CD4-positive, alpha-beta memory T cell (primary cell): ENCODE measurements at regions not wholly inside any gene's neighbourhood (a gene's known extent, or its start where the extent isn't known, plus 50 kb on each side); places are given as distances from the start of the nearest gene placed in this dataset.
A peak's percentile ranks its signal among the peaks of the same experiment; 100 is the strongest.

Experiments used
- CTCF ChIA-PET: fragments of 350-600 bp; sonication (Branson Sonifier 250); formaldehyde crosslinking; loops from one replicate; lab custom pipeline; 2021; ENCODE audit warnings: inconsistent platforms; ENCODE audit not compliant: partially characterized antibody; lab: Charles Lee
- POLR2A ChIA-PET: fragments of 350-600 bp; sonication (Branson Sonifier 250); formaldehyde crosslinking; loops from one replicate; lab custom pipeline; 2021; ENCODE audit not compliant: partially characterized antibody; lab: Charles Lee
- DNase-seq, 5 donors: peaks; one replicate each; pipeline versions ENCODE4 v3.0.0 to v3.0.0-alpha.2; 2020 to 2022; ENCODE audit warnings: mixed read lengths in 1 of 5
- H3K27ac ChIP-seq: one replicate; pipeline ENCODE4 v1.7.0; 2013; ENCODE audit warnings: low read depth, low read length
- H3K27me3 ChIP-seq: 2 replicates; pipeline ENCODE4 v1.7.0; 2013; ENCODE audit warnings: mild to moderate bottlenecking, low read length, moderate library complexity; ENCODE audit not compliant: insufficient read depth
- H3K36me3 ChIP-seq: 2 replicates; pipeline ENCODE4 v1.7.0; 2013; ENCODE audit warnings: mild to moderate bottlenecking, low read length, moderate library complexity; ENCODE audit not compliant: insufficient read depth
- H3K4me1 ChIP-seq: 2 replicates; pipeline ENCODE4 v1.7.0; 2013; ENCODE audit warnings: mild to moderate bottlenecking, low read length, moderate library complexity; ENCODE audit not compliant: insufficient read depth
- H3K4me3 ChIP-seq, 2 donors: one replicate each; pipeline ENCODE4 v1.7.0; 2013; ENCODE audit warnings: low read length in 2 of 2, mild to moderate bottlenecking in 1 of 2
- H3K9me3 ChIP-seq, 2 donors: one replicate each; pipeline ENCODE4 v1.7.0; 2013; ENCODE audit warnings: low read length in 2 of 2, control low read depth in 1 of 2; ENCODE audit not compliant: control insufficient read depth in 1 of 2
- H3K27ac Mint-ChIP-seq, 7 donors: one replicate each; pipeline ENCODE4 v1.8.0; 2020 to 2021; ENCODE audit warnings: mixed read lengths in 7 of 7, mild to moderate bottlenecking in 6 of 7, inconsistent platforms in 3 of 7, moderate library complexity in 3 of 7
- H3K27me3 Mint-ChIP-seq, 2 donors: one replicate each; pipeline ENCODE4 v1.8.0; 2020 to 2021; ENCODE audit warnings: mixed read lengths in 2 of 2
- H3K36me3 Mint-ChIP-seq, 2 donors: one replicate each; pipeline ENCODE4 v1.8.0; 2020 to 2021; ENCODE audit warnings: mixed read lengths in 2 of 2, inconsistent platforms in 1 of 2, mild to moderate bottlenecking in 1 of 2
- H3K4me1 Mint-ChIP-seq, 4 donors: one replicate each; pipeline ENCODE4 v1.8.0; 2020 to 2021; ENCODE audit warnings: mixed read lengths in 4 of 4, mild to moderate bottlenecking in 1 of 4
- H3K4me3 Mint-ChIP-seq, 8 donors: one replicate each; pipeline ENCODE4 v1.8.0; 2020 to 2021; ENCODE audit warnings: mixed read lengths in 8 of 8, mild to moderate bottlenecking in 7 of 8, moderate library complexity in 6 of 8, inconsistent platforms in 3 of 8
- H3K9me3 Mint-ChIP-seq, 8 donors: one replicate each; pipeline ENCODE4 v1.8.0; 2020 to 2021; ENCODE audit warnings: mixed read lengths in 8 of 8, mild to moderate bottlenecking in 5 of 8, inconsistent platforms in 3 of 8, moderate library complexity in 1 of 8
- intact Hi-C: fragments of 100-400 bp; cut with micrococcal nuclease; formaldehyde crosslinking; loops from one replicate; pipeline ENCODE4 v1.15.1; 2023

GRCh38 chr14:76943072-76943471, 85.4 kb downstream of the IRF2BPL start:
- Mint-ChIP-seq H3K27ac (peak overlapping the region in 2 of 7 donors; percentile 30 to 53), H3K36me3 (no peaks in the 10 kb centered on the region), H3K9me3 (no peaks in the 10 kb centered on the region), H3K4me1 (peaks cover 12 to 30% (median 20%) of the 10 kb centered on the region in 4 donors), H3K27me3 (no peaks in the 10 kb centered on the region), H3K4me3 (no peak overlapping the region)
- H3K36me3 ChIP-seq, result no peaks in the 10 kb centered on the region
- no peak for DNase-seq
- H3K4me3 ChIP-seq, result no peak overlapping the region
- no peaks in the 10 kb centered on the region for H3K27me3 ChIP-seq
- CTCF ChIA-PET, result interaction anchor here (0.6 to 2.9 kb wide), 16 partner anchors 8 to 148 kb away, joined by 3 to 35 read pairs (median 4); no protein-coding TSS in a partner anchor
- H3K4me1 ChIP-seq, result peaks cover 16% of the 10 kb centered on the region
- POLR2A ChIA-PET, result interaction anchor here (1.2 to 2.4 kb wide), 3 partner anchors 13 to 67 kb away, joined by 4 to 11 read pairs (median 5); no protein-coding TSS in a partner anchor
- intact Hi-C loops, result no loop called here
- H3K27ac ChIP-seq, result no peak overlapping the region
- H3K9me3 ChIP-seq, result no peaks in the 10 kb centered on the region

GRCh38 chr14:76941946-76942805, 86.3 kb downstream of the IRF2BPL start:
- no peak for DNase-seq
- no peak overlapping the region for H3K4me3 ChIP-seq
- Mint-ChIP-seq H3K36me3 (no peaks in the 10 kb centered on the region), H3K27ac (peak overlapping the region in 4 of 7 donors; percentile 57 to 78 (median 67)), H3K27me3 (no peaks in the 10 kb centered on the region), H3K9me3 (no peaks in the 10 kb centered on the region), H3K4me3 (peak overlapping the region in 1 of 8 donors; percentile 10), H3K4me1 (peaks cover 8 to 23% (median 14%) of the 10 kb centered on the region in 4 donors)
- POLR2A ChIA-PET, result interaction anchor here (1.1 to 2.4 kb wide), 6 partner anchors 11 to 99 kb away, joined by 3 to 11 read pairs (median 4); no protein-coding TSS in a partner anchor
- CTCF ChIA-PET, result interaction anchor here (0.7 to 2.9 kb wide), 16 partner anchors 8 to 130 kb away, joined by 3 to 35 read pairs (median 4); no protein-coding TSS in a partner anchor
- H3K4me1 ChIP-seq, result peaks cover 7% of the 10 kb centered on the region
- intact Hi-C loops, result no loop called here
- no peaks in the 10 kb centered on the region for H3K36me3 ChIP-seq
- H3K27me3 ChIP-seq, result no peaks in the 10 kb centered on the region
- H3K27ac ChIP-seq, result no peak overlapping the region
- no peaks in the 10 kb centered on the region for H3K9me3 ChIP-seq

GRCh38 chr14:76941544-76941943, 87.0 kb downstream of the IRF2BPL start:
- DNase-seq, result no peak
- no peak overlapping the region for H3K27ac ChIP-seq
- H3K36me3 ChIP-seq, result no peaks in the 10 kb centered on the region
- peaks cover under 1% of the 10 kb centered on the region for H3K4me1 ChIP-seq
- ChIA-PET CTCF (interaction anchor here (0.9 to 2.9 kb wide), 7 partner anchors 10 to 130 kb away, joined by 3 to 35 read pairs (median 5); no protein-coding TSS in a partner anchor), POLR2A (interaction anchor here (1.1 to 2.4 kb wide), 5 partner anchors 10 to 99 kb away, joined by 3 to 11 read pairs (median 3); no protein-coding TSS in a partner anchor)
- no peaks in the 10 kb centered on the region for H3K27me3 ChIP-seq
- H3K36me3 Mint-ChIP-seq, result no peaks in the 10 kb centered on the region
- H3K27me3 Mint-ChIP-seq, result no peaks in the 10 kb centered on the region
- peak overlapping the region in 1 of 7 donors; percentile 31 for H3K27ac Mint-ChIP-seq
- intact Hi-C loops, result no loop called here
- no peaks in the 10 kb centered on the region for H3K9me3 Mint-ChIP-seq
- no peaks in the 10 kb centered on the region for H3K9me3 ChIP-seq
- no peak overlapping the region for H3K4me3 Mint-ChIP-seq
- H3K4me1 Mint-ChIP-seq, result peaks cover 5 to 16% (median 8%) of the 10 kb centered on the region in 4 donors
- no peak overlapping the region for H3K4me3 ChIP-seq

GRCh38 chr14:76940021-76940760, 88.3 kb downstream of the IRF2BPL start:
- Mint-ChIP-seq H3K9me3 (no peaks in the 10 kb centered on the region), H3K4me3 (no peak overlapping the region), H3K27ac (no peak overlapping the region), H3K4me1 (peaks cover 5 to 16% (median 7%) of the 10 kb centered on the region in 4 donors), H3K36me3 (no peaks in the 10 kb centered on the region), H3K27me3 (no peaks in the 10 kb centered on the region)
- H3K36me3 ChIP-seq, result no peaks in the 10 kb centered on the region
- H3K4me1 ChIP-seq, result no peaks in the 10 kb centered on the region
- POLR2A ChIA-PET, result interaction anchor here (2.8 kb wide), 1 partner anchor 23 kb away, joined by 5 read pairs; no protein-coding TSS in a partner anchor
- H3K9me3 ChIP-seq, result no peaks in the 10 kb centered on the region
- H3K27me3 ChIP-seq, result no peaks in the 10 kb centered on the region
- CTCF ChIA-PET, result interaction anchor here (0.6 to 5.4 kb wide), 5 partner anchors 11 to 27 kb away, joined by 3 to 23 read pairs (median 3); no protein-coding TSS in a partner anchor
- intact Hi-C loops, result no loop called here
- H3K27ac ChIP-seq, result no peak overlapping the region
- H3K4me3 ChIP-seq, result no peak overlapping the region
- DNase-seq, result no peak

GRCh38 chr14:76939015-76939742, 89.3 kb downstream of the IRF2BPL start:
- Mint-ChIP-seq H3K4me1 (peaks cover 7 to 20% (median 8%) of the 10 kb centered on the region in 4 donors), H3K4me3 (no peak overlapping the region), H3K36me3 (no peaks in the 10 kb centered on the region), H3K27ac (no peak overlapping the region), H3K9me3 (no peaks in the 10 kb centered on the region), H3K27me3 (no peaks in the 10 kb centered on the region)
- Histone ChIP-seq H3K36me3 (no peaks in the 10 kb centered on the region), H3K27ac (no peak overlapping the region), H3K9me3 (no peaks in the 10 kb centered on the region), H3K27me3 (no peaks in the 10 kb centered on the region), H3K4me1 (no peaks in the 10 kb centered on the region), H3K4me3 (no peak overlapping the region)
- intact Hi-C loops, result no loop called here
- POLR2A ChIA-PET, result interaction anchor here (2.8 kb wide), 1 partner anchor 22 kb away, joined by 5 read pairs; no protein-coding TSS in a partner anchor
- CTCF ChIA-PET, result interaction anchor here (0.6 to 5.4 kb wide), 3 partner anchors 12 to 26 kb away, joined by 3 to 23 read pairs (median 3); no protein-coding TSS in a partner anchor
- DNase-seq, result no peak

- Mint-ChIP-seq H3K27me3 (no peaks in the 10 kb centered on the region), H3K4me1 (peaks cover 10 to 21% (median 12%) of the 10 kb centered on the region in 4 donors), H3K4me3 (no peak overlapping the region), H3K36me3 (no peaks in the 10 kb centered on the region), H3K27ac (peak overlapping the region in 1 of 7 donors; percentile 35), H3K9me3 (no peaks in the 10 kb centered on the region)
- no peaks in the 10 kb centered on the region for H3K9me3 ChIP-seq
- H3K4me3 ChIP-seq, result no peak overlapping the region
- POLR2A ChIA-PET, result interaction anchor here (1.8 to 2.8 kb wide), 2 partner anchors 9 to 21 kb away, joined by 5 to 7 read pairs; no protein-coding TSS in a partner anchor
- H3K4me1 ChIP-seq, result no peaks in the 10 kb centered on the region
- H3K27me3 ChIP-seq, result no peaks in the 10 kb centered on the region
- H3K36me3 ChIP-seq, result no peaks in the 10 kb centered on the region
- CTCF ChIA-PET, result interaction anchor here (5.4 kb wide), 1 partner anchor 24 kb away, joined by 23 read pairs; no protein-coding TSS in a partner anchor
- no peak overlapping the region for H3K27ac ChIP-seq
- no peak for DNase-seq
- intact Hi-C loops, result no loop called here
Observed at GRCh38 chr14:76938092-76938500, 90.4 kb downstream of the IRF2BPL start.
